BJ (cell line): ENCODE measurements at regions not wholly inside any gene's neighbourhood (a gene's known extent, or its start where the extent isn't known, plus 50 kb on each side); places are given as distances from the start of the nearest gene placed in this dataset.

ENCODE experiments used
- CTCF ChIA-PET: fragments of 350-600 bp; formaldehyde crosslinking; extraction: SDS; loops from one replicate; lab custom pipeline; 2021; ENCODE audit warnings: antibody characterized with exemption, inconsistent platforms; lab: Yijun Ruan, JAX
- POLR2A ChIA-PET: fragments of 300-600 bp; sonication (Branson Sonifier 250); formaldehyde crosslinking; extraction: SDS; loops from one replicate; lab custom pipeline; 2021; ENCODE audit warnings: antibody characterized with exemption; lab: Charles Lee
- DNase-seq: peaks from one replicate; pipeline ENCODE4 v3.0.0-alpha.2; 2011; ENCODE audit warnings: low read depth
- H3K27me3 ChIP-seq: 2 replicates; pipeline ENCODE4 v1.6.0; 2011; ENCODE audit warnings: low read length; ENCODE audit not compliant: control insufficient read depth, insufficient read depth
- H3K36me3 ChIP-seq: 2 replicates; pipeline ENCODE4 v1.5.1; 2011; ENCODE audit warnings: low read length; ENCODE audit not compliant: control insufficient read depth, insufficient read depth
- H3K4me3 ChIP-seq: 2 replicates; pipeline ENCODE4 v1.5.1; 2011; ENCODE audit warnings: low read depth, mild to moderate bottlenecking, control low read depth, low read length
- CTCF ChIP-seq: IDR thresholded peaks from 2 replicates; pipeline ENCODE4 v1.5.1; 2011; ENCODE audit warnings: low read depth, mild to moderate bottlenecking, control low read depth, inconsistent platforms, low read length, moderate library complexity; ENCODE audit not compliant: insufficient read depth

DNA sequence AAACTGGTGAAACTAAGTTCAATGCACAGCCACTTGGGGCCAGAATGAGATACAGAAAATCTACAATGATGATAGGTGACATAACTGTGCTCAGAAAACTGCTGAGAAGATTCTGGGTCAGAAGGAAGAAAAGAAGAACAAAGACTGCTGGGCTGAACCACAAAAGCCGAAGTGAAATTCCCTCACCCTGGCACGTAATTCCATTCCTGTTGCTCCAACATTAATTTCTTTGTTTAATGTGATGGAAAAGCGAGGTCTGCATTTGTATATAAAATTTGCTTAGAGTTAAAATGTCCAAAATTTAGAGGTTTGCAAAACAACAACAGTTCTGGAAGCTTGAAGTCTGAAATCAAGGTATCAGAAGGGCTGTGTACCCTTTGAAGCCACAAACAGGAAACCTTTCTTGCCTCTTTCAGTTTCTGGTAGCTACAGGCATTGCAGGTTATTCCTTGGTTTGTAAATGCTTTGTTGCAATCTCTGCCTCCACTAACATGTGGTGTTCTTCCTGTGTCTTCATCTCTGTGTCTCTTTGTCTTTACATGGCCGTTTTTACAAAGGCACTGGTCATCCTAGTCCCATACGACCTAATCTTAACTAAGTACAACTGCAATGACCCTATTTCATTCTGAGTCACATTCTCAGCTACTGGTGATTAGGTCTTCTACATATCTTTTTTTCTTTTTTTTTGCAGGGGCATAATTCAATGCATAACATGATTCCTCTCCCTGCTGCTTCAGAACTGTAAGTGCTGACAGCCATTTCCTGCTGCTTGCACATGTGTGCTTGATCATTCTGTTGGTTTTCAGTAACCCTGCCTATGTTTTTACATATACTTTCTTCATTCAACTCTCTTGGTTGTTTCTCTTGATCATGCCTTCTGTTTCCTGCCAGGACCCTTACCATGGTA, 603.0 kb upstream of the CDH8 start:
- Histone ChIP-seq H3K36me3 (no peaks in the 10 kb centered on the region), H3K4me3 (no peak overlapping the region), H3K27me3 (no peaks in the 10 kb centered on the region)
- no peak for DNase-seq
- TF ChIP-seq CTCF = no peak
- CTCF ChIA-PET = interaction anchor here (0.6 kb wide), 1 partner anchor 14 kb away, joined by 4 read pairs; no protein-coding TSS in a partner anchor
- POLR2A ChIA-PET = no interaction called here

GRCh38 chr16:62638324-62638911, 602.2 kb upstream of the CDH8 start:
- Histone ChIP-seq H3K27me3 (no peaks in the 10 kb centered on the region), H3K4me3 (no peak overlapping the region), H3K36me3 (no peaks in the 10 kb centered on the region)
- CTCF ChIA-PET = no interaction called here
- no peak for DNase-seq
- POLR2A ChIA-PET = no interaction called here
- no peak for TF ChIP-seq CTCF

GRCh38 chr16:62625326-62625725, 589.1 kb upstream of the CDH8 start:
- no peak for TF ChIP-seq CTCF
- no peak overlapping the region for H3K4me3 ChIP-seq
- ChIA-PET POLR2A (no interaction called here), CTCF (interaction anchor here (0.6 kb wide), 1 partner anchor 14 kb away, joined by 4 read pairs; no protein-coding TSS in a partner anchor)
- H3K36me3 ChIP-seq = no peaks in the 10 kb centered on the region
- DNase-seq = no peak
- H3K27me3 ChIP-seq = no peaks in the 10 kb centered on the region

- no peak overlapping the region for H3K4me3 ChIP-seq
- no peaks in the 10 kb centered on the region for H3K36me3 ChIP-seq
- no peak for TF ChIP-seq CTCF
- ChIA-PET POLR2A (no interaction called here), CTCF (interaction anchor here (1.3 kb wide), 1 partner anchor 31 kb away, joined by 3 read pairs; no protein-coding TSS in a partner anchor)
- DNase-seq = no peak
- H3K27me3 ChIP-seq = no peaks in the 10 kb centered on the region
Observed at GRCh38 chr16:62620275-62620674, 584.0 kb upstream of the CDH8 start.

- Histone ChIP-seq H3K4me3 (no peak overlapping the region), H3K36me3 (no peaks in the 10 kb centered on the region), H3K27me3 (no peaks in the 10 kb centered on the region)
- ChIA-PET POLR2A (no interaction called here), CTCF (no interaction called here)
- no peak for DNase-seq
- no peak for TF ChIP-seq CTCF
Observed at GRCh38 chr16:62615526-62615925, 579.3 kb upstream of the CDH8 start.
